Kidney (tissue), 13 donors: ENCODE measurements at regions not wholly inside any gene's neighbourhood (a gene's known extent, or its start where the extent isn't known, plus 50 kb on each side); places are given as distances from the start of the nearest gene placed in this dataset.

Source experiments
- DNase-seq, 5 donors: peaks; one replicate each; pipeline ENCODE4 v3.0.0-alpha.2; 2013 to 2020
- FAIRE-seq: peaks from 2 replicates; lab custom pipeline; 2012; peaks lifted over from hg19 to GRCh38; lab: Jason Lieb, UNC
- H3K27ac ChIP-seq, 2 donors: one replicate each; pipeline ENCODE4 v1.7.0; 2013; ENCODE audit warnings: low read depth in 2 of 2, low read length in 2 of 2, inconsistent platforms in 1 of 2
- H3K27me3 ChIP-seq: one replicate; pipeline ENCODE4 v1.7.1; 2013; ENCODE audit warnings: low read length, inconsistent platforms; ENCODE audit not compliant: control insufficient read depth, insufficient read depth
- H3K36me3 ChIP-seq, 3 donors: one replicate each; pipeline versions ENCODE4 v1.7.0 to v1.7.1; 2013; ENCODE audit warnings: low read length in 3 of 3, control low read depth in 1 of 3, inconsistent platforms in 1 of 3; ENCODE audit not compliant: insufficient read depth in 3 of 3, control insufficient read depth in 2 of 3
- H3K4me1 ChIP-seq, 3 donors: one replicate each; pipeline versions ENCODE4 v1.7.0 to v1.7.1; 2013; ENCODE audit warnings: low read length in 3 of 3, inconsistent platforms in 1 of 3, low read depth in 1 of 3; ENCODE audit not compliant: control insufficient read depth in 2 of 3, insufficient read depth in 2 of 3
- H3K4me3 ChIP-seq, 3 donors: one replicate each; pipeline versions ENCODE4 v1.7.0 to v1.8.1; 2013; ENCODE audit warnings: low read length in 3 of 3, control low read depth in 1 of 3, inconsistent platforms in 1 of 3
- H3K9ac ChIP-seq, 3 donors: one replicate each; pipeline versions ENCODE4 v1.7.0 to v1.7.1; 2013; ENCODE audit warnings: low read length in 3 of 3, control low read depth in 1 of 3, inconsistent platforms in 1 of 3
- H3K9me3 ChIP-seq, 3 donors: one replicate each; pipeline versions ENCODE4 v1.7.0 to v1.7.1; 2013; ENCODE audit warnings: low read length in 3 of 3, control low read depth in 1 of 3, inconsistent platforms in 1 of 3; ENCODE audit not compliant: control insufficient read depth in 2 of 3, insufficient read depth in 1 of 3
- CTCF ChIP-seq: IDR thresholded peaks from 3 replicates; pipeline ENCODE4 v1.5.1; 2012; ENCODE audit warnings: mild to moderate bottlenecking, moderate library complexity, borderline replicate concordance; ENCODE audit not compliant: insufficient read depth; ENCODE audit errors: extremely low read depth
- intact Hi-C: fragments of 100-400 bp; cut with DNase I; formaldehyde crosslinking; loops from one replicate; pipeline ENCODE4 v1.11.1; 2022
- donor health status: control.
- donor health status: control.
- donor health status: control.
- donor health status: control.
- donor health status: control.
- donor health status: DM: yes; HTN: yes; CAD: no.
- donor health status: Normal renal cell carcinoma (clear cell type).

GRCh38 chr9:8208465-8208864 is 408.9 kb upstream of the DMAC1 start:
- H3K9me3 ChIP-seq, result no peaks in the 10 kb centered on the region
- DNase-seq (no peak), FAIRE-seq (no peak)
- TF ChIP-seq CTCF, result no peak
- no peak overlapping the region for H3K27ac ChIP-seq
- no peaks in the 10 kb centered on the region for H3K27me3 ChIP-seq
- intact Hi-C loops, result no loop called here
- no peak overlapping the region for H3K4me3 ChIP-seq
- H3K9ac ChIP-seq, result no peak overlapping the region
- H3K4me1 ChIP-seq, result no peaks in the 10 kb centered on the region
- H3K36me3 ChIP-seq, result no peaks in the 10 kb centered on the region

- H3K9me3 ChIP-seq, result no peaks in the 10 kb centered on the region
- no peak for TF ChIP-seq CTCF
- FAIRE-seq, result no peak
- no peaks in the 10 kb centered on the region for H3K36me3 ChIP-seq
- no peaks in the 10 kb centered on the region for H3K4me1 ChIP-seq
- no peaks in the 10 kb centered on the region for H3K27me3 ChIP-seq
- intact Hi-C loops, result no loop called here
- H3K27ac ChIP-seq, result no peak overlapping the region
- DNase-seq, result no peak
- no peak overlapping the region for H3K9ac ChIP-seq
- no peak overlapping the region for H3K4me3 ChIP-seq
Observed at GRCh38 chr9:8207596-8207995, 408.0 kb upstream of the DMAC1 start.

- no peak for DNase-seq
Observed at GRCh38 chr9:8206720-8207119, 407.1 kb upstream of the DMAC1 start.

More at GRCh38 chr9:8206720-8207119, 407.1 kb upstream of the DMAC1 start:
- Histone ChIP-seq H3K9ac (no peak overlapping the region), H3K27ac (no peak overlapping the region), H3K9me3 (no peaks in the 10 kb centered on the region), H3K4me1 (no peaks in the 10 kb centered on the region), H3K36me3 (no peaks in the 10 kb centered on the region), H3K27me3 (no peaks in the 10 kb centered on the region), H3K4me3 (no peak overlapping the region)
- no peak for FAIRE-seq
- intact Hi-C loops, result no loop called here
- no peak for TF ChIP-seq CTCF
